Bronchial epithelial cell (primary cell): ENCODE measurements at regions not wholly inside any gene's neighbourhood (a gene's known extent, or its start where the extent isn't known, plus 50 kb on each side); places are given as distances from the start of the nearest gene placed in this dataset.

Experiments
- DNase-seq: peaks from one replicate; pipeline ENCODE4 v3.0.0-alpha.2; 2010; ENCODE audit warnings: low read depth
- FAIRE-seq: peaks from 2 replicates; lab custom pipeline; 2011; peaks lifted over from hg19 to GRCh38; lab: Jason Lieb, UNC
- H3K27me3 ChIP-seq: 2 replicates; pipeline ENCODE4 v1.5.1; 2011; ENCODE audit warnings: low read length; ENCODE audit not compliant: control insufficient read depth, insufficient read depth
- H3K36me3 ChIP-seq: 2 replicates; pipeline ENCODE4 v1.5.1; 2011; ENCODE audit warnings: low read length; ENCODE audit not compliant: control insufficient read depth, insufficient read depth
- H3K4me3 ChIP-seq: 2 replicates; pipeline ENCODE4 v1.5.1; 2011; ENCODE audit warnings: mild to moderate bottlenecking, low read depth, low read length, control low read depth
- TF ChIP-seq, protein P1 (sequence below): IDR thresholded peaks from 2 replicates; pipeline ENCODE4 v1.5.1; 2011; ENCODE audit warnings: mild to moderate bottlenecking, moderate library complexity, low read length, control low read depth, inconsistent platforms; ENCODE audit not compliant: insufficient read depth, severe bottlenecking

DNA sequence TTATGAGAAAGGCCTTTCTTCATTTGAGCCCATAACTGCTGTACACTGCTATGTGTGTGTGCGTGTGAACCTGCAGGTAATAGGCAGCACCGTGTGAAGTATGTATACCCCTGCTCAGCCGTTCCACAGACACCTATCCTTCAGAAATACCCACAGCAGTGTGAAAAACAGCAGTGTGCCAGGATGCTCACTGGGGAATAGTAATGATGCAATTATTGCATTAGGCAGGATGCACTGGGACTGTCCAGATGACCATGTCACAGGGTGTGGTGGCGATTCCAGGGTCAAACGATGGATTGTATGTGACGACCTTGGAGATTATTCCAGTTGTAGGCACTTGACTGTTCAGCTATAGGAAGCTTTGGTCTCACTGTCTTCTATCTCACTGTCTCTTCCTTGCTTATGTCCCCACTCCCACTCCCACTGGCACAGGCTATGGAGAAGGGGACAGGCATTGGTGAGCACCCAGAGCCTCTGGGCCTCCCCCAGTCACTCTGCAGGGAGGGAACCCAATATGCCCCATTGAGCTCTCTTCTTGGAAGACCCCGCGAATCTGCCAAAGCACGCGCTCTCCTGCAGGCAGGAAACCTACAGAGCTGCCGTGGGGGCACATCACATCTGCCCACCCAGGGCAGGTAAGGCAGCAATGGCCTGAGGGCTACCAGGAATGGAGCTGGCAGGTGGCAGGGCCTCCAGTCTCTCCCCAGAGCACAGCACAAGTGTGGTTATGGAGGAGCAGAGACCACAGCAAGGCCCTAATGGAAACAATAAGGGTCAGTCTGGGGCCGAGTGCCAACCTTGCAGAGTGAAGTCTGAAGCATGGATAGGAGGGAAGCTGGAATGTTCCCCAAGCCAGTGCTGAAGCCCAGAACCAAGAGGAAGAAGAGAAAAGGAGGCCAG, 518.9 kb upstream of the RAB6C start:
- TF ChIP-seq, protein P1, sequence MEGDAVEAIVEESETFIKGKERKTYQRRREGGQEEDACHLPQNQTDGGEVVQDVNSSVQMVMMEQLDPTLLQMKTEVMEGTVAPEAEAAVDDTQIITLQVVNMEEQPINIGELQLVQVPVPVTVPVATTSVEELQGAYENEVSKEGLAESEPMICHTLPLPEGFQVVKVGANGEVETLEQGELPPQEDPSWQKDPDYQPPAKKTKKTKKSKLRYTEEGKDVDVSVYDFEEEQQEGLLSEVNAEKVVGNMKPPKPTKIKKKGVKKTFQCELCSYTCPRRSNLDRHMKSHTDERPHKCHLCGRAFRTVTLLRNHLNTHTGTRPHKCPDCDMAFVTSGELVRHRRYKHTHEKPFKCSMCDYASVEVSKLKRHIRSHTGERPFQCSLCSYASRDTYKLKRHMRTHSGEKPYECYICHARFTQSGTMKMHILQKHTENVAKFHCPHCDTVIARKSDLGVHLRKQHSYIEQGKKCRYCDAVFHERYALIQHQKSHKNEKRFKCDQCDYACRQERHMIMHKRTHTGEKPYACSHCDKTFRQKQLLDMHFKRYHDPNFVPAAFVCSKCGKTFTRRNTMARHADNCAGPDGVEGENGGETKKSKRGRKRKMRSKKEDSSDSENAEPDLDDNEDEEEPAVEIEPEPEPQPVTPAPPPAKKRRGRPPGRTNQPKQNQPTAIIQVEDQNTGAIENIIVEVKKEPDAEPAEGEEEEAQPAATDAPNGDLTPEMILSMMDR = no peak
- no peak for DNase-seq
- no peaks in the 10 kb centered on the region for H3K36me3 ChIP-seq
- no peaks in the 10 kb centered on the region for H3K27me3 ChIP-seq
- no peak for FAIRE-seq
- no peak overlapping the region for H3K4me3 ChIP-seq

DNA sequence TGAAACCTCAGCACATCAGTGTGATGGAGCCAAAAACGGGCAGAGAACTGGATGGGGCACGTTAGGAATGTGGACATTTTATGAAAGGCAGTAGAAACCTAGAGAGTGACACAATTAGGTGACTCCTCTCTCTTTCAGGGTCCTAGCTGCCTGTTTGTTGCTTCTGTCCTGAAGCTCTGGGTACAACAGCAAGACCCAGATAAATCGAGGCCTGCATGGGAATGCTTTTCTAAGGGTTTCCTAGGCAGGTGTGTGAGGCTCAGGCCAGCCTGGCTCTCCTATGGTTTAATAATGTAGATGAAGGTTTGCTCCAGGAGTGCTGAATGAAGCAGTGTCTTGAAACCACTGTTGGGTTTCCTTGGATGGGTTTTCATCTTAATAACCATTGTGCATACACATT, 517.1 kb upstream of the RAB6C start:
- Histone ChIP-seq H3K27me3 (no peaks in the 10 kb centered on the region), H3K36me3 (no peaks in the 10 kb centered on the region), H3K4me3 (no peak overlapping the region)
- TF ChIP-seq, protein P1 = no peak
- no peak for FAIRE-seq
- no peak for DNase-seq

GRCh38 chr2:129462967-129463366, 516.5 kb upstream of the RAB6C start:
- no peak overlapping the region for H3K4me3 ChIP-seq
- no peaks in the 10 kb centered on the region for H3K36me3 ChIP-seq
- TF ChIP-seq, protein P1 = no peak
- no peak for FAIRE-seq
- H3K27me3 ChIP-seq = no peaks in the 10 kb centered on the region
- DNase-seq = no peak

DNA sequence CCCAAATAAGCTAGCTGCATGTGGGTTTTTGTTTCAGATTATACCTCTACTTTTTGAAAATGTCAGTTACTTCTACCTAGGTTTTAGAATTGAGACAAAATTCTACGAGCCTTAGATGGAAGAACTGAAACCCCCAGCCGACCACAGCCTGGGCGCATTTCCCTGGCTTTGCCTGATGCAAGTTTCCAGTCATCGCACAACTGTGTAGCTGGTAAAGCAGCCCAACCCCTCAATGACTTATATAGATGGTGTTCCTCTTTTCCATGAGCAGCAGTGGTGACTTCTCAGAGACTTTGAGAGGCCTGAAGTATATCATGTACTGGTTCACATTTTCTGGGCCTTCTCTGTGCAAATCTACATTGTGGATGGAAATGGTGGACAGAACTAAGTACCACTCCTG, 515.4 kb upstream of the RAB6C start:
- H3K36me3 ChIP-seq = no peaks in the 10 kb centered on the region
- no peak for FAIRE-seq
- DNase-seq = no peak
- no peak overlapping the region for H3K4me3 ChIP-seq
- H3K27me3 ChIP-seq = no peaks in the 10 kb centered on the region
- TF ChIP-seq, protein P1 = no peak

DNA sequence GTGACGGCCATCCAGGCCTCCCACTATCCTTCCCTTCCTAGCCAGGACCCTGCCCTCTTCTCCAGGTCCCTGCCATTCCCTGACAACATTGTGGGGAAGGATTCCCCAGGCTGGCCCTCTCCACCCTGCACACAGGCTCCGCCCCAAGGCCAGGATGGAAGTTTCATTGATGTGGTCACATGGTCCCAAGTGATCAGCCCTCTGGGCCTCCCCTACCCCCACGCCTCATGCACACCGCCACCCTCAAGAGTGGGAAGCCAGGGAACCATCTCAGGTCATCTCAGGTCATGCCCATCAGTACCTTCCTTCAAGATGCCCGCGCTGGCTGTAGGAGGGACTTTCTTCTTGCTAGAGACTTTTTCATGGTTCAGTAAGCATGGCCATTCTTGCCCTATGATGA, 514.8 kb upstream of the RAB6C start:
- TF ChIP-seq, protein P1 = no peak
- Histone ChIP-seq H3K27me3 (no peaks in the 10 kb centered on the region), H3K36me3 (no peaks in the 10 kb centered on the region), H3K4me3 (no peak overlapping the region)
- no peak for DNase-seq
- no peak for FAIRE-seq

GRCh38 chr2:129465045-129465444, 514.4 kb upstream of the RAB6C start:
- TF ChIP-seq, protein P1 = no peak
- Histone ChIP-seq H3K36me3 (no peaks in the 10 kb centered on the region), H3K27me3 (no peaks in the 10 kb centered on the region), H3K4me3 (no peak overlapping the region)
- no peak for FAIRE-seq
- no peak for DNase-seq
